IMR-90 (cell line): ENCODE measurements at regions not wholly inside any gene's neighbourhood (a gene's known extent, or its start where the extent isn't known, plus 50 kb on each side); places are given as distances from the start of the nearest gene placed in this dataset.

Experiments
- CHD1 ChIP-seq: IDR thresholded peaks from 2 replicates; pipeline ENCODE4 v1.6.1; 2012; ENCODE audit warnings: low read depth, low read length, improper control_type of control experiment
- FOS ChIP-seq: fragments of 150-350 bp; IDR thresholded peaks from 2 replicates; pipeline ENCODE4 v1.6.1; 2016; ENCODE audit warnings: low read depth, low read length
- MAFK ChIP-seq: IDR thresholded peaks from 2 replicates; pipeline ENCODE4 v1.6.1; 2012; ENCODE audit warnings: low read depth, low read length, improper control_type of control experiment
- MAZ ChIP-seq: IDR thresholded peaks from 2 replicates; pipeline ENCODE4 v1.6.1; 2012; ENCODE audit warnings: low read depth, mild to moderate bottlenecking, low read length, improper control_type of control experiment, moderate library complexity, borderline replicate concordance
- MXI1 ChIP-seq: IDR thresholded peaks from 2 replicates; pipeline ENCODE4 v1.6.1; 2012; ENCODE audit warnings: low read depth, mild to moderate bottlenecking, low read length, moderate library complexity, borderline replicate concordance
- POLR2A ChIP-seq: IDR thresholded peaks from 2 replicates; pipeline ENCODE4 v1.6.1; 2012; ENCODE audit warnings: mild to moderate bottlenecking, low read depth, low read length
- RCOR1 ChIP-seq: IDR thresholded peaks from 2 replicates; pipeline ENCODE4 v1.6.1; 2012; ENCODE audit warnings: mild to moderate bottlenecking, low read length, improper control_type of control experiment; ENCODE audit not compliant: insufficient replicate concordance
- RFX5 ChIP-seq: IDR thresholded peaks from 2 replicates; pipeline ENCODE4 v1.8.0; 2012; ENCODE audit warnings: low read depth, mild to moderate bottlenecking, low read length, moderate library complexity
- SMC3 ChIP-seq: fragments of 150-350 bp; IDR thresholded peaks from 2 replicates; pipeline ENCODE4 v1.6.1; 2016; ENCODE audit warnings: low read depth, mild to moderate bottlenecking, antibody characterized with exemption, low read length, moderate library complexity
- TF ChIP-seq, protein P1 (sequence below): conservative IDR thresholded peaks from 2 replicates; pipeline ENCODE4 v1.5.1; 2012; ENCODE audit warnings: mild to moderate bottlenecking, low read depth, low read length, improper control_type of control experiment

DNA sequence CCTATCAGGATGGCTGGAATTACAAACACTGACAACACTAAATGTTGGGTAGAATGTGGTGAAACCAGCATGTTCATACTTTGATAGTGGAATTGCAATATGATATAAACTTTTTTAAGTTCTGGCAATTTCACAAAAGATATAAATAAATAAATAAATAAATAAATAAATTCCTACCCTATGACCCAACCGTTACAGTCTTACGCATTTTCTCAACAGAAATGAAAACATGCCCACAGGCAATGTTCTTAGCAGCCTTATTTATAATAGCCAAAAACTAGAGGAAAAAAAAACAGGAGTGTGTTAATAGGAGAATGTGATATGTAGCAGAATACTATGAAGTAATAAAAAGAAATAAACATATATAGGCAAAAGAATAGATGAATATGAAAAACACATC, 318.9 kb downstream of the IPMK start:
- TF ChIP-seq, protein P1, sequence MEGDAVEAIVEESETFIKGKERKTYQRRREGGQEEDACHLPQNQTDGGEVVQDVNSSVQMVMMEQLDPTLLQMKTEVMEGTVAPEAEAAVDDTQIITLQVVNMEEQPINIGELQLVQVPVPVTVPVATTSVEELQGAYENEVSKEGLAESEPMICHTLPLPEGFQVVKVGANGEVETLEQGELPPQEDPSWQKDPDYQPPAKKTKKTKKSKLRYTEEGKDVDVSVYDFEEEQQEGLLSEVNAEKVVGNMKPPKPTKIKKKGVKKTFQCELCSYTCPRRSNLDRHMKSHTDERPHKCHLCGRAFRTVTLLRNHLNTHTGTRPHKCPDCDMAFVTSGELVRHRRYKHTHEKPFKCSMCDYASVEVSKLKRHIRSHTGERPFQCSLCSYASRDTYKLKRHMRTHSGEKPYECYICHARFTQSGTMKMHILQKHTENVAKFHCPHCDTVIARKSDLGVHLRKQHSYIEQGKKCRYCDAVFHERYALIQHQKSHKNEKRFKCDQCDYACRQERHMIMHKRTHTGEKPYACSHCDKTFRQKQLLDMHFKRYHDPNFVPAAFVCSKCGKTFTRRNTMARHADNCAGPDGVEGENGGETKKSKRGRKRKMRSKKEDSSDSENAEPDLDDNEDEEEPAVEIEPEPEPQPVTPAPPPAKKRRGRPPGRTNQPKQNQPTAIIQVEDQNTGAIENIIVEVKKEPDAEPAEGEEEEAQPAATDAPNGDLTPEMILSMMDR, result no peak
- TF ChIP-seq RFX5, result no peak
- no peak for TF ChIP-seq MXI1
- TF ChIP-seq MAZ, result no peak
- TF ChIP-seq CHD1, result no peak
- TF ChIP-seq POLR2A, result no peak
- no peak for TF ChIP-seq SMC3
- no peak for TF ChIP-seq FOS
- TF ChIP-seq MAFK, result no peak
- TF ChIP-seq RCOR1, result no peak
